Activated naive CD4-positive, alpha-beta T cell treated with anti-CD3 and anti-CD28 coated beads, Interleukin-2, amount 10 ng/mL, durations not matched to agents 7 days and 5 days (primary cell): ENCODE measurements at regions not wholly inside any gene's neighbourhood (a gene's known extent, or its start where the extent isn't known, plus 50 kb on each side); places are given as distances from the start of the nearest gene placed in this dataset.

ENCODE experiments used
- CTCF ChIA-PET: fragments of 350-600 bp; sonication (Branson Sonifier 250); formaldehyde crosslinking; loops from one replicate; lab custom pipeline; 2021; ENCODE audit warnings: antibody characterized with exemption; lab: Charles Lee
- DNase-seq: peaks from one replicate; pipeline ENCODE4 v3.0.0-alpha.2; 2020
- H3K27ac Mint-ChIP-seq: one replicate; pipeline ENCODE4 v1.8.0; 2021; ENCODE audit warnings: mild to moderate bottlenecking, moderate library complexity, mixed read lengths
- H3K27me3 Mint-ChIP-seq: one replicate; pipeline ENCODE4 v1.8.0; 2021; ENCODE audit warnings: mild to moderate bottlenecking, mixed read lengths
- H3K36me3 Mint-ChIP-seq: one replicate; pipeline ENCODE4 v1.8.0; 2021; ENCODE audit warnings: mixed read lengths
- H3K4me1 Mint-ChIP-seq: one replicate; pipeline ENCODE4 v1.8.0; 2021; ENCODE audit warnings: mixed read lengths
- H3K4me3 Mint-ChIP-seq: one replicate; pipeline ENCODE4 v1.8.0; 2021; ENCODE audit warnings: mild to moderate bottlenecking, moderate library complexity, mixed read lengths
- H3K9me3 Mint-ChIP-seq: one replicate; pipeline ENCODE4 v1.8.0; 2021; ENCODE audit warnings: mixed read lengths

GRCh38 chr17:27222515-27222914 is 71.4 kb upstream of the WSB1 start:
- H3K4me1 Mint-ChIP-seq: peaks cover 7% of the 10 kb centered on the region
- no peak for DNase-seq
- no peak overlapping the region for H3K27ac Mint-ChIP-seq
- H3K4me3 Mint-ChIP-seq: no peak overlapping the region
- no peaks in the 10 kb centered on the region for H3K36me3 Mint-ChIP-seq
- no peaks in the 10 kb centered on the region for H3K9me3 Mint-ChIP-seq
- H3K27me3 Mint-ChIP-seq: peaks cover 8% of the 10 kb centered on the region
- CTCF ChIA-PET: interaction anchor here (0.6 kb wide), 1 partner anchor 13 kb away, joined by 4 read pairs; no protein-coding TSS in a partner anchor

GRCh38 chr17:27224526-27225315 is 69.2 kb upstream of the WSB1 start:
- Mint-ChIP-seq H3K4me1 (no peaks in the 10 kb centered on the region), H3K9me3 (no peaks in the 10 kb centered on the region), H3K27me3 (peaks cover 8% of the 10 kb centered on the region), H3K4me3 (no peak overlapping the region), H3K36me3 (no peaks in the 10 kb centered on the region), H3K27ac (no peak overlapping the region)
- no peak for DNase-seq
- CTCF ChIA-PET: interaction anchor here (1.7 kb wide), 1 partner anchor 12 kb away, joined by 5 read pairs; no protein-coding TSS in a partner anchor

GRCh38 chr17:27226611-27227230 is 67.2 kb upstream of the WSB1 start:
- Mint-ChIP-seq H3K4me1 (no peaks in the 10 kb centered on the region), H3K36me3 (no peaks in the 10 kb centered on the region), H3K27me3 (peaks cover 8% of the 10 kb centered on the region), H3K9me3 (no peaks in the 10 kb centered on the region), H3K4me3 (no peak overlapping the region), H3K27ac (no peak overlapping the region)
- no peak for DNase-seq
- CTCF ChIA-PET: interaction anchor here (0.9 kb wide), 1 partner anchor 10 kb away, joined by 4 read pairs; no protein-coding TSS in a partner anchor

GRCh38 chr17:27230996-27231395 is 62.9 kb upstream of the WSB1 start:
- Mint-ChIP-seq H3K4me1 (no peaks in the 10 kb centered on the region), H3K9me3 (no peaks in the 10 kb centered on the region), H3K27ac (no peak overlapping the region), H3K4me3 (no peak overlapping the region), H3K36me3 (no peaks in the 10 kb centered on the region), H3K27me3 (peaks cover 14% of the 10 kb centered on the region)
- CTCF ChIA-PET: no interaction called here
- no peak for DNase-seq

- Mint-ChIP-seq H3K4me1 (no peaks in the 10 kb centered on the region), H3K36me3 (no peaks in the 10 kb centered on the region), H3K4me3 (no peak overlapping the region), H3K27ac (no peak overlapping the region), H3K27me3 (peaks cover 14% of the 10 kb centered on the region), H3K9me3 (no peaks in the 10 kb centered on the region)
- CTCF ChIA-PET: interaction anchor here (0.8 kb wide), 1 partner anchor 402 kb away, joined by 3 read pairs; no protein-coding TSS in a partner anchor
- no peak for DNase-seq
These were observed 61.6 kb upstream of the WSB1 start for GRCh38 chr17:27232328-27232727.

GRCh38 chr17:27233059-27233458 is 60.9 kb upstream of the WSB1 start:
- H3K36me3 Mint-ChIP-seq: no peaks in the 10 kb centered on the region
- no peaks in the 10 kb centered on the region for H3K4me1 Mint-ChIP-seq
- peaks cover 18% of the 10 kb centered on the region for H3K27me3 Mint-ChIP-seq
- no peaks in the 10 kb centered on the region for H3K9me3 Mint-ChIP-seq
- H3K27ac Mint-ChIP-seq: no peak overlapping the region
- CTCF ChIA-PET: interaction anchor here (0.8 kb wide), 1 partner anchor 401 kb away, joined by 3 read pairs; no protein-coding TSS in a partner anchor
- no peak for DNase-seq
- no peak overlapping the region for H3K4me3 Mint-ChIP-seq

GRCh38 chr17:27233776-27234175 is 60.1 kb upstream of the WSB1 start:
- DNase-seq: no peak
- Mint-ChIP-seq H3K36me3 (no peaks in the 10 kb centered on the region), H3K9me3 (no peaks in the 10 kb centered on the region), H3K4me1 (peaks cover 3% of the 10 kb centered on the region), H3K27me3 (peaks cover 23% of the 10 kb centered on the region), H3K27ac (no peak overlapping the region), H3K4me3 (no peak overlapping the region)
- CTCF ChIA-PET: interaction anchor here (8.2 kb wide), 1 partner anchor 367 kb away, joined by 90 read pairs; no protein-coding TSS in a partner anchor

GRCh38 chr17:27236717-27237315 is 57.1 kb upstream of the WSB1 start:
- DNase-seq: peak; percentile 84
- Mint-ChIP-seq H3K4me3 (no peak overlapping the region), H3K4me1 (peaks cover 11% of the 10 kb centered on the region), H3K9me3 (no peaks in the 10 kb centered on the region), H3K27me3 (peaks cover 42% of the 10 kb centered on the region), H3K36me3 (no peaks in the 10 kb centered on the region), H3K27ac (no peak overlapping the region)
- CTCF ChIA-PET: interaction anchor here (0.5 to 8.2 kb wide), 35 partner anchors 9 to 418 kb away, joined by 3 to 110 read pairs (median 6); partner anchors contain the start of genes KSR1 and WSB1

- Mint-ChIP-seq H3K27me3 (peaks cover 49% of the 10 kb centered on the region), H3K4me3 (no peak overlapping the region), H3K4me1 (peaks cover 11% of the 10 kb centered on the region), H3K9me3 (no peaks in the 10 kb centered on the region), H3K36me3 (no peaks in the 10 kb centered on the region), H3K27ac (no peak overlapping the region)
- no peak for DNase-seq
- CTCF ChIA-PET: interaction anchor here (0.9 to 8.2 kb wide), 15 partner anchors 22 to 413 kb away, joined by 3 to 110 read pairs (median 6); no protein-coding TSS in a partner anchor
These were observed 56.0 kb upstream of the WSB1 start for GRCh38 chr17:27237890-27238289.

GRCh38 chr17:27239046-27239445 is 54.9 kb upstream of the WSB1 start:
- CTCF ChIA-PET: interaction anchor here (0.7 to 8.2 kb wide), 5 partner anchors 57 to 378 kb away, joined by 3 to 110 read pairs (median 3); no protein-coding TSS in a partner anchor
- Mint-ChIP-seq H3K27me3 (peaks cover 47% of the 10 kb centered on the region), H3K9me3 (no peaks in the 10 kb centered on the region), H3K27ac (no peak overlapping the region), H3K4me1 (peaks cover 11% of the 10 kb centered on the region), H3K4me3 (no peak overlapping the region), H3K36me3 (no peaks in the 10 kb centered on the region)
- DNase-seq: no peak

- no peak for DNase-seq
- CTCF ChIA-PET: interaction anchor here (0.7 to 8.2 kb wide), 3 partner anchors 57 to 361 kb away, joined by 3 to 110 read pairs (median 90); no protein-coding TSS in a partner anchor
- Mint-ChIP-seq H3K36me3 (no peaks in the 10 kb centered on the region), H3K27me3 (peaks cover 44% of the 10 kb centered on the region), H3K9me3 (no peaks in the 10 kb centered on the region), H3K4me3 (no peak overlapping the region), H3K27ac (no peak overlapping the region), H3K4me1 (peaks cover 11% of the 10 kb centered on the region)
These were observed 54.3 kb upstream of the WSB1 start for GRCh38 chr17:27239584-27239983.

- DNase-seq: no peak
- Mint-ChIP-seq H3K27ac (no peak overlapping the region), H3K27me3 (peaks cover 44% of the 10 kb centered on the region), H3K4me1 (peaks cover 11% of the 10 kb centered on the region), H3K36me3 (no peaks in the 10 kb centered on the region), H3K4me3 (no peak overlapping the region), H3K9me3 (no peaks in the 10 kb centered on the region)
- CTCF ChIA-PET: interaction anchor here (2.8 to 8.2 kb wide), 3 partner anchors 93 to 360 kb away, joined by 9 to 110 read pairs (median 90); no protein-coding TSS in a partner anchor
These were observed 53.7 kb upstream of the WSB1 start for GRCh38 chr17:27240086-27240801.

GRCh38 chr17:27240802-27241155 is 53.1 kb upstream of the WSB1 start:
- peaks cover 15% of the 10 kb centered on the region for H3K4me1 Mint-ChIP-seq
- no peaks in the 10 kb centered on the region for H3K36me3 Mint-ChIP-seq
- DNase-seq: no peak
- no peak overlapping the region for H3K4me3 Mint-ChIP-seq
- CTCF ChIA-PET: interaction anchor here (0.9 to 8.2 kb wide), 3 partner anchors 73 to 360 kb away, joined by 3 to 90 read pairs (median 9); no protein-coding TSS in a partner anchor
- H3K9me3 Mint-ChIP-seq: no peaks in the 10 kb centered on the region
- H3K27ac Mint-ChIP-seq: no peak overlapping the region
- H3K27me3 Mint-ChIP-seq: peaks cover 44% of the 10 kb centered on the region
